GDM1 (cell line): ENCODE measurements at regions not wholly inside any gene's neighbourhood (a gene's known extent, or its start where the extent isn't known, plus 50 kb on each side); places are given as distances from the start of the nearest gene placed in this dataset.
"Not testable (repeated sequence)": the region's sequence is repeated elsewhere in the genome, so short reads cannot be mapped to it uniquely, and the experiment has no call there.

Source experiments
- DNase-seq: peaks from one replicate; lab custom pipeline; 2025; lab: John Stamatoyannopoulos, UW

- no peak for DNase-seq
Measured at GRCh38 chr17:83159204-83160049, 80.0 kb downstream of the METRNL start.

GRCh38 chr17:83160443-83161297 lies 81.3 kb downstream of the METRNL start:
- no peak for DNase-seq

- DNase-seq, result no peak
Measured at GRCh38 chr17:83161298-83162034, 82.1 kb downstream of the METRNL start.

GRCh38 chr17:83162035-83162745 lies 82.8 kb downstream of the METRNL start:
- no peak for DNase-seq

GRCh38 chr17:83164490-83164889 lies 85.1 kb downstream of the METRNL start:
- no peak for DNase-seq

- DNase-seq, result no peak
Measured at GRCh38 chr17:83170571-83171260, 91.3 kb downstream of the METRNL start.

- DNase-seq, result no peak
Measured at GRCh38 chr17:83171661-83172060, 92.3 kb downstream of the METRNL start.

- not testable (repeated sequence) for DNase-seq
Measured at GRCh38 chr17:83172099-83172498, 92.7 kb downstream of the METRNL start.

- not testable (repeated sequence) for DNase-seq
Measured at GRCh38 chr17:83172646-83173045, 93.2 kb downstream of the METRNL start.

- not testable (repeated sequence) for DNase-seq
Measured at GRCh38 chr17:83173180-83173913, 93.9 kb downstream of the METRNL start.

- no peak for DNase-seq
Measured at GRCh38 chr17:83173914-83174361, 94.5 kb downstream of the METRNL start.

- DNase-seq, result no peak
Measured at GRCh38 chr17:83174362-83175118, 95.1 kb downstream of the METRNL start.

GRCh38 chr17:83175119-83175821 lies 95.9 kb downstream of the METRNL start:
- DNase-seq, result no peak

- DNase-seq, result no peak
Measured at GRCh38 chr17:83175822-83176622, 96.6 kb downstream of the METRNL start.

GRCh38 chr17:83176623-83177583 lies 97.5 kb downstream of the METRNL start:
- no peak for DNase-seq

GRCh38 chr17:83177611-83178532 lies 98.5 kb downstream of the METRNL start:
- no peak for DNase-seq
